Right renal pelvis (tissue), 4 donors: ENCODE measurements at regions not wholly inside any gene's neighbourhood (a gene's known extent, or its start where the extent isn't known, plus 50 kb on each side); places are given as distances from the start of the nearest gene placed in this dataset.

Experiments used
- DNase-seq, 4 donors: peaks; one replicate each; pipeline ENCODE4 v3.0.0-alpha.2; 2013; ENCODE audit warnings: low read depth in 4 of 4, low spot score in 3 of 4, missing footprints in 1 of 4

DNA sequence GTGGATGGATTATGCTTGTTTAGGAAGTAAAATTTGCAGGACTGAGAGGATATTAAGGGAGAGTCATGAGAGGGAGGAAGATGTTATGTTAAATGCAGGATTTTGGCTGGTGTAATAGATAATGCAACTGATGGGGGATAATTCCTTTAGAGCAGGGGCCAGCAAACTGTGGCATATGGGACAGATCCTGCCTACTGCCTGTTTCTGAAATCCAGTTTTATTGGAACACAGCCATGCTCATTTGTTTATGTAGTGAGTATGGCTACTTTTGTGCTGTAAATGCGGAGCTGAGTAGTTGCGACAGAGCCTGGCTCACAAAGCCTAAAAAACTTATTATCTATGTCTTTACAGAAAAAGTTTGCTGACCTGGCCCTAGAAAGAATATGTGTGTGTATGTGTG, 66.6 kb upstream of the MPPED2 start:
- DNase-seq, result no peak

DNA sequence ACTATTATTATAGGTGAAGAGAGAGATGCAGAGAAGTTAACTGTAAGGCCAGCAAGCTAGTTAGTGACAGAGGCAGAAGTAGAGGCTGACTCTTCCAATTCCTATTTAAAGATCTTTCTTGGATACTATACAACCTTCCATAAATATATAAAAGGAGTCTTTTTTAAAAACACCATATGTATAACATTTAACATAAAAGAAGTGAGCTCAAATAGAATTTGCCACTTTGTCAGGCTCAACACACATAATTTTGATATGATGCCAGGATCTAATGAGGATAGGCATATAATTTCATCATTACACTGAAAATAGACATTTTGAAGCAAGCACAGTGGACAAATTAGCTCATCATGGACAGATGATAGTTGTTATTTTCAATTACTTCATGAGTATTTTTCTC, 64.1 kb upstream of the MPPED2 start:
- no peak for DNase-seq
